Loucy (cell line): ENCODE measurements at regions not wholly inside any gene's neighbourhood (a gene's known extent, or its start where the extent isn't known, plus 50 kb on each side); places are given as distances from the start of the nearest gene placed in this dataset.

Experiments
- H2AFZ ChIP-seq: fragments of 200-600 bp; sonication (generic); 2 replicates; pipeline ENCODE4 v1.6.0; 2016; ENCODE audit warnings: antibody characterized with exemption, mild to moderate bottlenecking, low read length, moderate library complexity
- H3F3A ChIP-seq: fragments of 200-600 bp; 2 replicates; pipeline ENCODE4 v1.6.0; 2016; ENCODE audit warnings: antibody characterized with exemption, low read depth, mild to moderate bottlenecking
- H3K27me3 ChIP-seq: fragments of 200-600 bp; sonication (generic); 2 replicates; pipeline ENCODE4 v1.6.1; 2014; ENCODE audit warnings: low read length, mild to moderate bottlenecking; ENCODE audit not compliant: insufficient read depth, poor library complexity, severe bottlenecking
- H3K36me3 ChIP-seq: fragments of 200-600 bp; sonication (generic); 2 replicates; pipeline ENCODE4 v1.6.1; 2016; ENCODE audit warnings: low read length; ENCODE audit not compliant: insufficient read depth
- H3K4me1 ChIP-seq: fragments of 200-600 bp; sonication (generic); 2 replicates; pipeline ENCODE4 v1.5.1; 2014; ENCODE audit warnings: low read length, mild to moderate bottlenecking; ENCODE audit not compliant: insufficient read depth, poor library complexity, severe bottlenecking
- H3K4me2 ChIP-seq: fragments of 200-600 bp; sonication (generic); 2 replicates; pipeline ENCODE4 v1.6.0; 2014; ENCODE audit warnings: antibody characterized with exemption, low read length, low read depth, mild to moderate bottlenecking; ENCODE audit not compliant: poor library complexity, severe bottlenecking
- H3K4me3 ChIP-seq: fragments of 200-600 bp; sonication (generic); 2 replicates; pipeline ENCODE4 v1.5.1; 2014; ENCODE audit warnings: low read length, mild to moderate bottlenecking, mixed read lengths; ENCODE audit not compliant: poor library complexity, severe bottlenecking
- H3K79me2 ChIP-seq: fragments of 200-600 bp; sonication (generic); 2 replicates; pipeline ENCODE4 v1.6.1; 2014; ENCODE audit warnings: low read length; ENCODE audit not compliant: insufficient read depth
- H3K9ac ChIP-seq: fragments of 200-600 bp; sonication (generic); 2 replicates; pipeline ENCODE4 v1.6.0; 2014; ENCODE audit warnings: mild to moderate bottlenecking, low read depth, low read length, moderate library complexity; ENCODE audit not compliant: poor library complexity, severe bottlenecking
- H3K9me2 ChIP-seq: fragments of 200-600 bp; sonication (generic); replicated peaks from 2 replicates; pipeline ENCODE4 v1.6.1; 2016; ENCODE audit warnings: low read depth, low read length, mixed read lengths
- H3K9me3 ChIP-seq: fragments of 200-600 bp; sonication (generic); 2 replicates; pipeline ENCODE4 v1.6.1; 2014; ENCODE audit warnings: mild to moderate bottlenecking, antibody characterized with exemption, low read length, low read depth; ENCODE audit not compliant: insufficient read depth
- H4K20me1 ChIP-seq: fragments of 200-600 bp; sonication (generic); 2 replicates; pipeline ENCODE4 v1.6.0; 2014; ENCODE audit warnings: antibody characterized with exemption, low read length, mild to moderate bottlenecking; ENCODE audit not compliant: insufficient read depth, poor library complexity, severe bottlenecking
- CTCF ChIP-seq: fragments of 200-600 bp; sonication (generic); conservative IDR thresholded peaks from 2 replicates; pipeline ENCODE4 v1.5.1; 2014; ENCODE audit warnings: mild to moderate bottlenecking, antibody characterized with exemption, low read length
- EZH2phosphoT487 ChIP-seq: fragments of 200-600 bp; IDR thresholded peaks from 2 replicates; pipeline ENCODE4 v1.6.1; 2018; ENCODE audit warnings: antibody characterized with exemption, mild to moderate bottlenecking, moderate library complexity, borderline replicate concordance

DNA sequence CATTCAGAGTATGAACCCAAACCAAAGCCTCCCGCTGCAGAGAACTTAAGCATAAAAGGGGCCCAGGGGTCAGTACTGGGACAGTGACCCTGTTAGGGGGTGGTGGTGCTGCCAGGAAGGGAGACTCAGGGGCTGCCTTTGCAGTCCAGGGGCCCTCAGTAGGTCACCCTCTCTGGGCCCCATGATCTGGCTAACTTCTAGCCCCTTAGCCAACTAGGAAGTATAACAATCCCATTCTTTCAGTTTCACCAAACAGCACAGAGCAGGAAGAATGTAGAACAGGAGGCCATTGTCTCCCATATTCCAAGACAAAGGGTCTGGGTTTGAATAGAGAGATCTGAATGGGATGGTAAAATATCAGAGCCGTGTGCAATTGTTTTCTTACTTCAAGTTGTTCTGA is 378.6 kb upstream of the C16orf82 start:
- H3K4me3 ChIP-seq, result no peak overlapping the region
- H3K27me3 ChIP-seq, result no peaks in the 10 kb centered on the region

DNA sequence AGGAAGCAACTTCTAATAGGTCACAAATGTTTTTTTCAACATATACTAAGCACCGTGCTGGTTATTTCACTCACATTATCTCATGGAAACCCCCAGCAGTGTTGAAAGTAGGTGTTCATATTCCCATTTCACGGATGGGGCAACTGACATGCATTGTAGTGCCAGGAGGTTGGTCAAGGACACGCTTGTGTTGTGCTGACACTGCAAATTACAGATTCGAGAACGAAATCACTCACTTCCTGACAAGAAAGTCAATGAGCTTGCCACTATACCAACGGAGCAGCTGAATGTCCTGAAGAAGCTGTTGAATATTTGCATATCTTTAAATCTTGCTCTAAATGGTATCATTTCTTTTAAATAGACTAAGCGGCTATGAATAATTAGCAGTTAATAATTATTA is 378.0 kb upstream of the C16orf82 start:
- Histone ChIP-seq H3K9me3 (no peaks in the 10 kb centered on the region; the same call in 1 of the 2 replicates), H3K9me2 (no peaks in the 10 kb centered on the region), H3K36me3 (no peaks in the 10 kb centered on the region), H3K79me2 (no peaks in the 10 kb centered on the region), H3K4me3 (no peak overlapping the region), H3F3A (no peaks in the 10 kb centered on the region), H3K27me3 (no peaks in the 10 kb centered on the region), H4K20me1 (no peaks in the 10 kb centered on the region), H3K4me1 (no peaks in the 10 kb centered on the region), H3K4me2 (no peak overlapping the region), H2AFZ (no peak overlapping the region), H3K9ac (no peak overlapping the region)
- no peak for TF ChIP-seq CTCF
- TF ChIP-seq EZH2phosphoT487, result no peak

More for the DNA sequence above, 378.6 kb upstream of the C16orf82 start:
- no peaks in the 10 kb centered on the region for H3K9me2 ChIP-seq
- H4K20me1 ChIP-seq, result no peaks in the 10 kb centered on the region
- no peak overlapping the region for H3K4me2 ChIP-seq
- H3K9ac ChIP-seq, result no peak overlapping the region
- no peaks in the 10 kb centered on the region for H3K79me2 ChIP-seq
- H3K4me1 ChIP-seq, result no peaks in the 10 kb centered on the region
- no peaks in the 10 kb centered on the region; the same call in 1 of the 2 replicates for H3K9me3 ChIP-seq
- no peak for TF ChIP-seq CTCF
- no peak for TF ChIP-seq EZH2phosphoT487
- H3F3A ChIP-seq, result no peaks in the 10 kb centered on the region
- H3K36me3 ChIP-seq, result no peaks in the 10 kb centered on the region
- H2AFZ ChIP-seq, result no peak overlapping the region

DNA sequence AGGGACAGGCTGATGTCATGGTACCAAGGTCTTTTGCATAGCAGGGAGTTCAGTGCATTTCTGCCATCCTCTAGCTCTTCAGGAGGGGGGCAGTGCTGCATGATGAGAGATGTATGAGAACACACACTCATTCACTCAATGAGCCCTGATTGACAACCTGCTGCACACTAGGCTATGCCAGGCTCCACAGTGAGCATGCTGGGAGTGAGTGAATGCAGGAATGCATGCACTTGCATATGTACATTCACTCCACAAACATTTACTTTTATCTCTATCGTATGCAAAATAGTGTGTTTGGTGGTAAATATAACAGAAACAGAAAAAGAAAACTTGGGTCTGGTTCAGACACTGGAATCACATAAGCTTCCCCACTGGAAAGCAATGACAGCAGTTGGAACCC is 374.1 kb upstream of the C16orf82 start:
- H3K9me3 ChIP-seq, result no peaks in the 10 kb centered on the region; the same call in 1 of the 2 replicates
- H3K9me2 ChIP-seq, result no peaks in the 10 kb centered on the region
- H2AFZ ChIP-seq, result no peak overlapping the region
- no peak overlapping the region for H3K4me2 ChIP-seq
- H3K79me2 ChIP-seq, result no peaks in the 10 kb centered on the region
- no peaks in the 10 kb centered on the region for H3F3A ChIP-seq
- H4K20me1 ChIP-seq, result no peaks in the 10 kb centered on the region
- H3K27me3 ChIP-seq, result no peaks in the 10 kb centered on the region
- no peak overlapping the region for H3K9ac ChIP-seq
- H3K4me3 ChIP-seq, result no peak overlapping the region
- no peak for TF ChIP-seq EZH2phosphoT487
- no peak for TF ChIP-seq CTCF
- no peaks in the 10 kb centered on the region for H3K4me1 ChIP-seq
- no peaks in the 10 kb centered on the region for H3K36me3 ChIP-seq
